ENCODE measurements at regions not wholly inside any gene's neighbourhood (a gene's known extent, or its start where the extent isn't known, plus 50 kb on each side); places are given as distances from the start of the nearest gene placed in this dataset.

- TF ChIP-seq CTCF (conservative IDR thresholded peaks at IDR 0.05) (no peak), EZH2 (IDR thresholded peaks at IDR 0.05; ENCODE audit: low read depth) (no peak)
These were observed 116.0 kb upstream of the PTPRT start for GRCh38 chr20:43305749-43306148.

Data from PC-9 (cell line).